H1 (cell line): ENCODE measurements at regions not wholly inside any gene's neighbourhood (a gene's known extent, or its start where the extent isn't known, plus 50 kb on each side); places are given as distances from the start of the nearest gene placed in this dataset.

ENCODE experiments used
- CTCF ChIP-seq, 3 experiments: IDR thresholded peaks; 1 replicate in 2 of 3; 2 replicates in 1 of 3; pipeline versions ENCODE4 v1.5.1 to v1.6.1; 2011; ENCODE audit warnings: low read length in 3 of 3, mild to moderate bottlenecking in 3 of 3, inconsistent platforms in 2 of 3, low read depth in 1 of 3, moderate library complexity in 1 of 3; ENCODE audit not compliant: insufficient read depth in 1 of 3; ENCODE audit errors: control extremely low read depth in 1 of 3
- EZH2 ChIP-seq: fragments of 200-600 bp; sonication (generic); IDR thresholded peaks from 2 replicates; pipeline ENCODE4 v1.7.1; 2012; ENCODE audit warnings: low read depth, mild to moderate bottlenecking, moderate library complexity, low read length, inconsistent platforms; ENCODE audit not compliant: severe bottlenecking
- POLR2AphosphoS5 ChIP-seq: IDR thresholded peaks from 2 replicates; pipeline ENCODE4 v1.6.1; 2011; ENCODE audit warnings: low read depth, low read length
- YY1 ChIP-seq: IDR thresholded peaks from 2 replicates; pipeline ENCODE4 v1.6.1; 2011; ENCODE audit warnings: low read depth, mild to moderate bottlenecking, low read length

- TF ChIP-seq POLR2AphosphoS5, result no peak
- no peak for TF ChIP-seq EZH2
- no peak for TF ChIP-seq CTCF (IDR thresholded peaks at IDR 0.05; ENCODE audit: control extremely low read depth in 1 of 3, insufficient read depth in 1 of 3, low read depth in 1 of 3, low read length in 3 of 3)
- no peak for TF ChIP-seq YY1
Observed at GRCh38 chr19:33905937-33906577, 109.4 kb downstream of the KCTD15 start.
